HepG2 (cell line): ENCODE measurements at regions not wholly inside any gene's neighbourhood (a gene's known extent, or its start where the extent isn't known, plus 50 kb on each side); places are given as distances from the start of the nearest gene placed in this dataset.

Experiments
- ATAC-seq: fragments of 200-7000 bp; cut with Tn5 transposase; 3 replicates; pipeline ENCODE4 v1.9.1; 2020; ENCODE audit warnings: mild to moderate bottlenecking, moderate library complexity
- BruUV-seq: library from RNA; stranded (reverse); fragments of 400-500 nt; replicated peaks from 2 replicates; lab custom pipeline; 2021; lab: Mats Ljungman, UMichigan
- CTCF ChIA-PET: fragments of 300-600 bp; formaldehyde crosslinking; extraction: SDS; loops from one replicate; lab custom pipeline; 2021; ENCODE audit warnings: low total read pairs, inconsistent platforms, low intra/inter-chr PET ratio; lab: Yijun Ruan, JAX
- POLR2A ChIA-PET: fragments of 350-600 bp; sonication (Branson Sonifier 250); formaldehyde crosslinking; loops from one replicate; lab custom pipeline; 2020; ENCODE audit warnings: antibody characterized with exemption, inconsistent platforms; lab: Yijun Ruan, JAX
- DNase-seq: peaks from one replicate; pipeline ENCODE4 v3.0.0-alpha.2; 2015; ENCODE audit warnings: low spot score
- FAIRE-seq: peaks from 3 replicates; lab custom pipeline; 2011; peaks lifted over from hg19 to GRCh38; lab: Jason Lieb, UNC
- H2AFZ ChIP-seq: one replicate; pipeline ENCODE4 v1.6.1; 2011; ENCODE audit warnings: low read length, inconsistent platforms
- H3K27ac ChIP-seq: fragments of 300-600 bp; 3 replicates; pipeline ENCODE4 v1.8.0; 2011; ENCODE audit warnings: mixed run types, mild to moderate bottlenecking, mixed read lengths, low read length, inconsistent platforms; ENCODE audit not compliant: insufficient read depth; ENCODE audit errors: extremely low read length
- H3K27me3 ChIP-seq, 2 experiments: fragments of 200-600 bp in 1 of 2; 2 replicates in 1 of 2; 3 replicates in 1 of 2; pipeline versions ENCODE4 v1.6.0 to v1.8.0; 2011; ENCODE audit warnings: low read length in 2 of 2, mild to moderate bottlenecking in 2 of 2, moderate library complexity in 2 of 2, inconsistent platforms in 1 of 2; ENCODE audit not compliant: insufficient read depth in 2 of 2, control insufficient read depth in 1 of 2
- H3K36me3 ChIP-seq, 2 experiments: fragments of 200-600 bp in 1 of 2; replicated peaks in 1 of 2; 2 replicates in 1 of 2; 3 replicates in 1 of 2; pipeline versions ENCODE4 v1.5.1 to v1.8.0; 2011; ENCODE audit warnings: low read length in 2 of 2, inconsistent platforms in 1 of 2; ENCODE audit not compliant: insufficient read depth in 2 of 2, control insufficient read depth in 1 of 2
- H3K4me1 ChIP-seq: 2 replicates; pipeline ENCODE4 v1.5.1; 2012; ENCODE audit warnings: low read length, inconsistent platforms; ENCODE audit not compliant: insufficient read depth
- H3K4me2 ChIP-seq: 2 replicates; pipeline ENCODE4 v1.6.0; 2011; ENCODE audit warnings: low read depth, low read length, inconsistent platforms
- H3K4me3 ChIP-seq, 3 experiments: fragments of 200-600 bp in 1 of 3; sonication (generic), shearing (Covaris generic) in 1 of 3; replicated peaks in 1 of 3; 2 replicates each; pipeline ENCODE4 v1.5.1; 2011 to 2016; ENCODE audit warnings: low read length in 3 of 3, inconsistent platforms in 2 of 3, low read depth in 2 of 3, mild to moderate bottlenecking in 2 of 3, control low read depth in 1 of 3, mixed read lengths in 1 of 3; ENCODE audit not compliant: insufficient read depth in 1 of 3
- H3K79me2 ChIP-seq: one replicate; pipeline ENCODE4 v1.6.1; 2011; ENCODE audit warnings: low read length, inconsistent platforms; ENCODE audit not compliant: insufficient read depth
- H3K9ac ChIP-seq: 2 replicates; pipeline ENCODE4 v1.6.0; 2011; ENCODE audit warnings: mild to moderate bottlenecking, low read depth, low read length, inconsistent platforms; ENCODE audit not compliant: insufficient read depth
- H3K9me3 ChIP-seq: 2 replicates; pipeline ENCODE4 v1.5.1; 2012; ENCODE audit warnings: mild to moderate bottlenecking, low read length
- H4K20me1 ChIP-seq: 2 replicates; pipeline ENCODE4 v1.6.0; 2011; ENCODE audit warnings: inconsistent platforms, mild to moderate bottlenecking, low read length, moderate library complexity; ENCODE audit not compliant: insufficient read depth
- NFAT5 ChIP-seq: sonication (generic); formaldehyde crosslinking; IDR thresholded peaks from 2 replicates; pipeline ENCODE4 v1.4.0; 2020; ENCODE audit warnings: missing genetic modification reagents
- SATB2 ChIP-seq: sonication (generic); formaldehyde crosslinking; IDR thresholded peaks from 2 replicates; pipeline ENCODE4 v1.5.0; 2020; ENCODE audit warnings: missing genetic modification reagents
- ZNF30 ChIP-seq: sonication (generic); formaldehyde crosslinking; IDR thresholded peaks from 2 replicates; pipeline ENCODE4 v1.5.0; 2020; ENCODE audit warnings: mild to moderate bottlenecking, missing genetic modification reagents
- ZNF724P ChIP-seq: sonication (generic); formaldehyde crosslinking; IDR thresholded peaks from 2 replicates; pipeline ENCODE4 v1.8.0; 2022; ENCODE audit warnings: missing genetic modification reagents, borderline replicate concordance
- WGBS: methylation state at CpG from one replicate; pipeline ENCODE4 v1.1.6; 2017; ENCODE audit warnings: low lambda C conversion rate; 5-methylcytosine and 5-hydroxymethylcytosine counted together
- in situ Hi-C: cut with HindIII; loops from 2 replicates; pipeline ENCODE4 v1.10.0; 2017; ENCODE audit warnings: low pct_unique_long_range_greater_than_20kb; ENCODE audit not compliant: extremely low pct_ligation_motif_present
- intact Hi-C: fragments of 100-400 bp; cut with micrococcal nuclease; formaldehyde crosslinking; loops from one replicate; pipeline ENCODE4 v1.10.0; 2022; ENCODE audit not compliant: unreplicated experiment

GRCh38 chr1:72724951-72725861, 442.9 kb upstream of the NEGR1 start:
- Histone ChIP-seq H3K4me2 (no peak overlapping the region), H4K20me1 (no peaks in the 10 kb centered on the region), H3K36me3 (no peaks in the 10 kb centered on the region), H3K4me1 (no peaks in the 10 kb centered on the region), H3K9ac (no peak overlapping the region), H3K79me2 (no peaks in the 10 kb centered on the region), H3K4me3 (no peak overlapping the region), H3K27ac (no peak overlapping the region), H3K27me3 (no peaks in the 10 kb centered on the region), H3K9me3 (peaks cover 73% of the 10 kb centered on the region), H2AFZ (no peak overlapping the region)
- 32% methylated on average over 6 of the region's 17 CpGs for WGBS
- DNase-seq (no peak), ATAC-seq (no peak), FAIRE-seq (no peak)
- no TSS peak for BruUV-seq
- in situ Hi-C loops (no loop called here), intact Hi-C loops (no loop called here)
- TF ChIP-seq ZNF30 (CRISPR knock-in tag) (no peak), SATB2 (CRISPR knock-in tag) (no peak), NFAT5 (CRISPR knock-in tag) (no peak), ZNF724P (no peak)
- CTCF ChIA-PET: no interaction called here
- POLR2A ChIA-PET: no interaction called here
